A549 (cell line): ENCODE measurements at regions not wholly inside any gene's neighbourhood (a gene's known extent, or its start where the extent isn't known, plus 50 kb on each side); places are given as distances from the start of the nearest gene placed in this dataset.

Experiments
- CHD4 ChIP-seq: fragments of 200-600 bp; sonication (generic); IDR thresholded peaks from 2 replicates; pipeline ENCODE4 v1.6.1; 2016; ENCODE audit warnings: antibody characterized with exemption, mild to moderate bottlenecking, borderline replicate concordance
- CTCF ChIP-seq: fragments of >200 bp; sonication (Bioruptor Twin); formaldehyde crosslinking; IDR thresholded peaks from 3 replicates; pipeline ENCODE4 v1.5.1; 2016
- HOXA7 ChIP-seq: fragments of 250-450 bp; sonication (Bioruptor Pico); IDR thresholded peaks from 2 replicates; pipeline ENCODE4 v1.5.0; 2020; ENCODE audit warnings: mild to moderate bottlenecking, moderate library complexity
- PHF8 ChIP-seq: fragments of 200-600 bp; sonication (generic); IDR thresholded peaks from 2 replicates; pipeline ENCODE4 v1.6.1; 2016; ENCODE audit warnings: low read depth, mild to moderate bottlenecking, antibody characterized with exemption, moderate library complexity, borderline replicate concordance
- POLR2A ChIP-seq: IDR thresholded peaks from 2 replicates; pipeline ENCODE4 v1.6.1; 2012; ENCODE audit warnings: mild to moderate bottlenecking, low read length
- SMC3 ChIP-seq: fragments of >200 bp; sonication (Bioruptor Twin); formaldehyde crosslinking; IDR thresholded peaks from 3 replicates; pipeline ENCODE4 v1.6.1; 2018; ENCODE audit warnings: inconsistent platforms
- TF ChIP-seq, protein P1 (sequence below): IDR thresholded peaks from 2 replicates; pipeline ENCODE4 v1.6.1; 2012
- TF ChIP-seq, protein P2 (sequence below): fragments of 250-450 bp; sonication (Bioruptor Pico); IDR thresholded peaks from 2 replicates; pipeline ENCODE4 v1.5.0; 2021; ENCODE audit warnings: mild to moderate bottlenecking, moderate library complexity, borderline replicate concordance

- TF ChIP-seq CTCF (no peak), SMC3 (no peak), CHD4 (no peak), POLR2A (no peak), HOXA7 (CRISPR knock-in tag) (no peak), PHF8 (no peak)
- TF ChIP-seq, protein P1, sequence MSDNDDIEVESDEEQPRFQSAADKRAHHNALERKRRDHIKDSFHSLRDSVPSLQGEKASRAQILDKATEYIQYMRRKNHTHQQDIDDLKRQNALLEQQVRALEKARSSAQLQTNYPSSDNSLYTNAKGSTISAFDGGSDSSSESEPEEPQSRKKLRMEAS: no peak
- TF ChIP-seq, protein P2, sequence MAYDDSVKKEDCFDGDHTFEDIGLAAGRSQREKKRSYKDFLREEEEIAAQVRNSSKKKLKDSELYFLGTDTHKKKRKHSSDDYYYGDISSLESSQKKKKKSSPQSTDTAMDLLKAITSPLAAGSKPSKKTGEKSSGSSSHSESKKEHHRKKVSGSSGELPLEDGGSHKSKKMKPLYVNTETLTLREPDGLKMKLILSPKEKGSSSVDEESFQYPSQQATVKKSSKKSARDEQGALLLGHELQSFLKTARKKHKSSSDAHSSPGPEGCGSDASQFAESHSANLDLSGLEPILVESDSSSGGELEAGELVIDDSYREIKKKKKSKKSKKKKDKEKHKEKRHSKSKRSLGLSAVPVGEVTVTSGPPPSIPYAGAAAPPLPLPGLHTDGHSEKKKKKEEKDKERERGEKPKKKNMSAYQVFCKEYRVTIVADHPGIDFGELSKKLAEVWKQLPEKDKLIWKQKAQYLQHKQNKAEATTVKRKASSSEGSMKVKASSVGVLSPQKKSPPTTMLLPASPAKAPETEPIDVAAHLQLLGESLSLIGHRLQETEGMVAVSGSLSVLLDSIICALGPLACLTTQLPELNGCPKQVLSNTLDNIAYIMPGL (CRISPR knock-in tag): no peak
These were observed 735.0 kb upstream of the PHF14 start for GRCh38 chr7:10238641-10239040.
